ENCODE measurements at regions not wholly inside any gene's neighbourhood (a gene's known extent, or its start where the extent isn't known, plus 50 kb on each side); places are given as distances from the start of the nearest gene placed in this dataset.

DNA sequence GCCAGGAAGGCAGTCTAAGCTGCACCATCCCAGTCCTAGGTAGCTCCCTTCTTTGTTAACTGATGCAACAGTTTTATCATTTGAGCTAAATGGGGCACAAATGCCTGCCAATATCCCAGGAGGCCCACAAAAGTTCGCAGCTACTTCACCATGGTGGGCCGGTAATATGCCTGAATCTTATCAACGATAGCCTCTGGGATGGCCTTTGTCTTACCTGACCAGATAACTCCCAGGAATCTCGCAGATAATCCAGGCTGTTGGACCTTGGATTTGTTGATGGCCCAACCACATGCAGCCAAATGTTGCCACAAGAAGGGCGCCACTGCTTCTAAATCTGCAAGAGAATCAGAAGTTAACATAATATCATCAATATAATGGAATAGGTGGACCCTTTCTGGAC is 83.8 kb upstream of the ATP10B start:
- no peak for TF ChIP-seq POLR2AphosphoS5 (IDR thresholded peaks at IDR 0.05; ENCODE audit: low read depth, low read length)
- TF ChIP-seq POLR2A (IDR thresholded peaks at IDR 0.05; ENCODE audit: low read depth, low read length) = no peak

Data from GM12891 (cell line).